Activated CD4-positive, alpha-beta memory T cell treated with anti-CD3 and anti-CD28 coated beads, Interleukin-2, amount 10 ng/mL, durations not matched to agents 7 days and 5 days (primary cell): ENCODE measurements at regions not wholly inside any gene's neighbourhood (a gene's known extent, or its start where the extent isn't known, plus 50 kb on each side); places are given as distances from the start of the nearest gene placed in this dataset.
"Not testable (repeated sequence)": the region's sequence is repeated elsewhere in the genome, so short reads cannot be mapped to it uniquely, and the experiment has no call there.

Experiments
- CTCF ChIA-PET: fragments of 350-600 bp; sonication (Branson Sonifier 250); formaldehyde crosslinking; loops from one replicate; lab custom pipeline; 2021; ENCODE audit warnings: antibody characterized with exemption, inconsistent platforms; lab: Charles Lee
- POLR2A ChIA-PET: fragments of 350-600 bp; sonication (Branson Sonifier 250); formaldehyde crosslinking; loops from one replicate; lab custom pipeline; 2021; ENCODE audit warnings: antibody characterized with exemption; lab: Charles Lee
- DNase-seq: peaks from one replicate; pipeline ENCODE4 v3.0.0-alpha.2; 2020
- H3K27ac Mint-ChIP-seq: one replicate; pipeline ENCODE4 v1.8.0; 2021; ENCODE audit warnings: mild to moderate bottlenecking, mixed read lengths
- H3K27me3 Mint-ChIP-seq: one replicate; pipeline ENCODE4 v1.8.0; 2021; ENCODE audit warnings: mixed read lengths
- H3K36me3 Mint-ChIP-seq: one replicate; pipeline ENCODE4 v1.8.0; 2021; ENCODE audit warnings: low read depth, mixed read lengths
- H3K4me1 Mint-ChIP-seq: one replicate; pipeline ENCODE4 v1.8.0; 2021; ENCODE audit warnings: mixed read lengths
- H3K4me3 Mint-ChIP-seq: one replicate; pipeline ENCODE4 v1.8.0; 2021; ENCODE audit warnings: mild to moderate bottlenecking, mixed read lengths
- H3K9me3 Mint-ChIP-seq: one replicate; pipeline ENCODE4 v1.8.0; 2021; ENCODE audit warnings: mixed read lengths

GRCh38 chr3:76532158-76532822 is 507.6 kb upstream of the ROBO2 start:
- ChIA-PET POLR2A (no interaction called here), CTCF (no interaction called here)
- Mint-ChIP-seq H3K27me3 (no peaks in the 10 kb centered on the region), H3K27ac (no peak overlapping the region), H3K36me3 (no peaks in the 10 kb centered on the region), H3K4me3 (no peak overlapping the region), H3K4me1 (no peaks in the 10 kb centered on the region), H3K9me3 (peaks cover 24% of the 10 kb centered on the region)
- DNase-seq, result no peak

- CTCF ChIA-PET, POLR2A ChIA-PET, DNase-seq, H3K4me3 Mint-ChIP-seq, H3K27ac Mint-ChIP-seq, H3K27me3 Mint-ChIP-seq, H3K36me3 Mint-ChIP-seq, H3K4me1 Mint-ChIP-seq: not testable (repeated sequence)
- peaks cover 28% of the 10 kb centered on the region for H3K9me3 Mint-ChIP-seq
Measured at GRCh38 chr3:76533710-76534109, 506.2 kb upstream of the ROBO2 start.

- H3K4me3 Mint-ChIP-seq, CTCF ChIA-PET, DNase-seq, H3K4me1 Mint-ChIP-seq, H3K27ac Mint-ChIP-seq, H3K27me3 Mint-ChIP-seq, POLR2A ChIA-PET, H3K36me3 Mint-ChIP-seq: not testable (repeated sequence)
- peaks cover 32% of the 10 kb centered on the region for H3K9me3 Mint-ChIP-seq
Measured at GRCh38 chr3:76537857-76538256, 502.0 kb upstream of the ROBO2 start.

GRCh38 chr3:76547674-76548073 is 492.2 kb upstream of the ROBO2 start:
- Mint-ChIP-seq H3K27ac (no peak overlapping the region), H3K4me3 (no peak overlapping the region), H3K27me3 (no peaks in the 10 kb centered on the region), H3K9me3 (peaks cover 8% of the 10 kb centered on the region), H3K36me3 (no peaks in the 10 kb centered on the region), H3K4me1 (no peaks in the 10 kb centered on the region)
- POLR2A ChIA-PET, result no interaction called here
- no peak for DNase-seq
- CTCF ChIA-PET, result no interaction called here

- POLR2A ChIA-PET, result no interaction called here
- no peaks in the 10 kb centered on the region for H3K36me3 Mint-ChIP-seq
- no peak overlapping the region for H3K27ac Mint-ChIP-seq
- no peak overlapping the region for H3K4me3 Mint-ChIP-seq
- CTCF ChIA-PET, result no interaction called here
- no peaks in the 10 kb centered on the region for H3K4me1 Mint-ChIP-seq
- no peak for DNase-seq
- H3K27me3 Mint-ChIP-seq, result no peaks in the 10 kb centered on the region
- peaks cover 12% of the 10 kb centered on the region for H3K9me3 Mint-ChIP-seq
Measured at GRCh38 chr3:76550522-76551201, 489.2 kb upstream of the ROBO2 start.

- peaks cover 12% of the 10 kb centered on the region for H3K9me3 Mint-ChIP-seq
- CTCF ChIA-PET, result no interaction called here
- H3K36me3 Mint-ChIP-seq, result no peaks in the 10 kb centered on the region
- H3K27ac Mint-ChIP-seq, result no peak overlapping the region
- POLR2A ChIA-PET, result no interaction called here
- no peaks in the 10 kb centered on the region for H3K4me1 Mint-ChIP-seq
- no peak overlapping the region for H3K4me3 Mint-ChIP-seq
- no peaks in the 10 kb centered on the region for H3K27me3 Mint-ChIP-seq
- no peak for DNase-seq
Measured at GRCh38 chr3:76551739-76552138, 488.2 kb upstream of the ROBO2 start.

- no peak for DNase-seq
- Mint-ChIP-seq H3K9me3 (peaks cover 12% of the 10 kb centered on the region), H3K4me1 (no peaks in the 10 kb centered on the region), H3K4me3 (no peak overlapping the region), H3K27ac (no peak overlapping the region), H3K36me3 (no peaks in the 10 kb centered on the region), H3K27me3 (no peaks in the 10 kb centered on the region)
- CTCF ChIA-PET, result no interaction called here
- POLR2A ChIA-PET, result no interaction called here
Measured at GRCh38 chr3:76552653-76553052, 487.2 kb upstream of the ROBO2 start.

- POLR2A ChIA-PET, result no interaction called here
- no peaks in the 10 kb centered on the region for H3K36me3 Mint-ChIP-seq
- no peak overlapping the region for H3K4me3 Mint-ChIP-seq
- no peak for DNase-seq
- H3K4me1 Mint-ChIP-seq, result no peaks in the 10 kb centered on the region
- CTCF ChIA-PET, result no interaction called here
- no peak overlapping the region for H3K27ac Mint-ChIP-seq
- peaks cover 7% of the 10 kb centered on the region for H3K9me3 Mint-ChIP-seq
- no peaks in the 10 kb centered on the region for H3K27me3 Mint-ChIP-seq
Measured at GRCh38 chr3:76554707-76555106, 485.2 kb upstream of the ROBO2 start.

GRCh38 chr3:76561494-76562236 is 478.2 kb upstream of the ROBO2 start:
- H3K27ac Mint-ChIP-seq, result no peak overlapping the region
- no peaks in the 10 kb centered on the region for H3K9me3 Mint-ChIP-seq
- H3K4me3 Mint-ChIP-seq, result no peak overlapping the region
- POLR2A ChIA-PET, result no interaction called here
- H3K27me3 Mint-ChIP-seq, result no peaks in the 10 kb centered on the region
- no peak for DNase-seq
- CTCF ChIA-PET, result no interaction called here
- H3K36me3 Mint-ChIP-seq, result no peaks in the 10 kb centered on the region
- no peaks in the 10 kb centered on the region for H3K4me1 Mint-ChIP-seq

GRCh38 chr3:76565496-76566210 is 474.2 kb upstream of the ROBO2 start:
- ChIA-PET POLR2A (no interaction called here), CTCF (no interaction called here)
- no peak overlapping the region for H3K27ac Mint-ChIP-seq
- H3K4me1 Mint-ChIP-seq, result no peaks in the 10 kb centered on the region
- DNase-seq, result no peak
- H3K9me3 Mint-ChIP-seq, result no peaks in the 10 kb centered on the region
- H3K27me3 Mint-ChIP-seq, result no peaks in the 10 kb centered on the region
- no peaks in the 10 kb centered on the region for H3K36me3 Mint-ChIP-seq
- H3K4me3 Mint-ChIP-seq, result no peak overlapping the region

- Mint-ChIP-seq H3K27me3 (no peaks in the 10 kb centered on the region), H3K9me3 (no peaks in the 10 kb centered on the region), H3K4me3 (no peak overlapping the region), H3K36me3 (no peaks in the 10 kb centered on the region), H3K4me1 (no peaks in the 10 kb centered on the region), H3K27ac (no peak overlapping the region)
- POLR2A ChIA-PET, result no interaction called here
- CTCF ChIA-PET, result no interaction called here
- DNase-seq, result no peak
Measured at GRCh38 chr3:76566211-76566534, 473.7 kb upstream of the ROBO2 start.

GRCh38 chr3:76566904-76567303 is 473.0 kb upstream of the ROBO2 start:
- H3K27me3 Mint-ChIP-seq, result no peaks in the 10 kb centered on the region
- H3K4me1 Mint-ChIP-seq, result no peaks in the 10 kb centered on the region
- ChIA-PET CTCF (no interaction called here), POLR2A (no interaction called here)
- no peak overlapping the region for H3K27ac Mint-ChIP-seq
- H3K9me3 Mint-ChIP-seq, result no peaks in the 10 kb centered on the region
- no peaks in the 10 kb centered on the region for H3K36me3 Mint-ChIP-seq
- H3K4me3 Mint-ChIP-seq, result no peak overlapping the region
- DNase-seq, result no peak

- Mint-ChIP-seq H3K4me3 (no peak overlapping the region), H3K27ac (no peak overlapping the region), H3K27me3 (no peaks in the 10 kb centered on the region), H3K4me1 (no peaks in the 10 kb centered on the region), H3K9me3 (no peaks in the 10 kb centered on the region), H3K36me3 (no peaks in the 10 kb centered on the region)
- ChIA-PET CTCF (interaction anchor here (0.9 kb wide), 1 partner anchor 22 kb away, joined by 4 read pairs; no protein-coding TSS in a partner anchor), POLR2A (no interaction called here)
- no peak for DNase-seq
Measured at GRCh38 chr3:76570436-76571057, 469.4 kb upstream of the ROBO2 start.
